HEK293 (cell line): ENCODE measurements at regions not wholly inside any gene's neighbourhood (a gene's known extent, or its start where the extent isn't known, plus 50 kb on each side); places are given as distances from the start of the nearest gene placed in this dataset.

ENCODE experiments used
- CTCF ChIA-PET: fragments of 350-600 bp; formaldehyde crosslinking; extraction: SDS; loops from one replicate; lab custom pipeline; 2021; ENCODE audit warnings: antibody characterized with exemption; lab: Yijun Ruan, JAX
- POLR2A ChIA-PET: fragments of 300-600 bp; formaldehyde crosslinking; extraction: SDS; loops from one replicate; lab custom pipeline; 2020; ENCODE audit warnings: antibody characterized with exemption, inconsistent platforms; lab: Yijun Ruan, JAX
- H3K27ac ChIP-seq: fragments of 200-500 bp; sonication (Bioruptor generic); 2 replicates; pipeline ENCODE4 v1.5.1; 2014; ENCODE audit warnings: low read depth, low read length, control low read depth, inconsistent platforms; ENCODE audit errors: extremely low read depth
- H3K36me3 ChIP-seq, 2 experiments: fragments of 200-500 bp in 1 of 2; sonication (Bioruptor generic) in 1 of 2; 1 replicate in 1 of 2; 2 replicates in 1 of 2; pipeline ENCODE4 v1.5.1; 2014 to 2017; ENCODE audit warnings: inconsistent platforms in 2 of 2, low read length in 2 of 2; ENCODE audit not compliant: control insufficient read depth in 2 of 2, insufficient read depth in 1 of 2
- H3K4me1 ChIP-seq: fragments of 200-500 bp; sonication (Bioruptor generic); 2 replicates; pipeline ENCODE4 v1.5.1; 2014; ENCODE audit warnings: mild to moderate bottlenecking, low read length, inconsistent platforms; ENCODE audit not compliant: control insufficient read depth, insufficient read depth
- H3K4me3 ChIP-seq: 2 replicates; pipeline ENCODE4 v1.5.1; 2011; ENCODE audit warnings: low read depth, mild to moderate bottlenecking, control low read depth, low read length, moderate library complexity
- H3K9me3 ChIP-seq: fragments of 200-500 bp; sonication (Bioruptor generic); 2 replicates; pipeline ENCODE4 v1.5.1; 2014; ENCODE audit warnings: low read depth, low read length, inconsistent platforms; ENCODE audit not compliant: control insufficient read depth, insufficient read depth
- AEBP2 ChIP-seq: fragments of 450-650 bp; formaldehyde crosslinking; IDR thresholded peaks from 2 replicates; pipeline ENCODE4 v1.5.1; 2016; ENCODE audit warnings: missing biosample characterization, missing genetic modification characterization, borderline replicate concordance
- BCL11B ChIP-seq: fragments of 450-650 bp; formaldehyde crosslinking; IDR thresholded peaks from 2 replicates; pipeline ENCODE4 v1.5.1; 2016; ENCODE audit warnings: low read depth, missing biosample characterization, missing genetic modification characterization
- HIC1 ChIP-seq: fragments of 450-650 bp; formaldehyde crosslinking; IDR thresholded peaks from 2 replicates; pipeline ENCODE4 v1.5.1; 2016; ENCODE audit warnings: missing biosample characterization, missing genetic modification characterization
- TCF7L2 ChIP-seq: IDR thresholded peaks from 2 replicates; pipeline ENCODE4 v1.6.1; 2011; ENCODE audit warnings: low read depth, mild to moderate bottlenecking, inconsistent platforms, low read length, moderate library complexity, borderline replicate concordance
- ZBTB8A ChIP-seq: fragments of 450-650 bp; formaldehyde crosslinking; IDR thresholded peaks from 2 replicates; pipeline ENCODE4 v1.5.1; 2016; ENCODE audit warnings: missing biosample characterization, missing genetic modification characterization
- ZFP69B ChIP-seq: fragments of 450-650 bp; formaldehyde crosslinking; IDR thresholded peaks from 2 replicates; pipeline ENCODE4 v1.5.1; 2016; ENCODE audit warnings: missing biosample characterization, missing genetic modification characterization
- ZNF138 ChIP-seq: fragments of 450-650 bp; formaldehyde crosslinking; IDR thresholded peaks from 2 replicates; pipeline ENCODE4 v1.5.1; 2016; ENCODE audit warnings: missing biosample characterization, missing genetic modification characterization, borderline replicate concordance
- ZNF140 ChIP-seq: fragments of 450-650 bp; formaldehyde crosslinking; IDR thresholded peaks from 2 replicates; pipeline ENCODE4 v1.5.1; 2016; ENCODE audit warnings: missing biosample characterization, missing genetic modification characterization
- ZNF184 ChIP-seq: fragments of 450-650 bp; IDR thresholded peaks from 2 replicates; pipeline ENCODE4 v1.5.1; 2018; ENCODE audit warnings: missing biosample characterization, mild to moderate bottlenecking, missing genetic modification characterization
- ZNF211 ChIP-seq: fragments of 450-650 bp; formaldehyde crosslinking; IDR thresholded peaks from 2 replicates; pipeline ENCODE4 v1.5.1; 2016; ENCODE audit warnings: low read depth, missing biosample characterization, missing genetic modification characterization
- ZNF24 ChIP-seq: fragments of 450-650 bp; formaldehyde crosslinking; IDR thresholded peaks from 2 replicates; pipeline ENCODE4 v1.5.1; 2016; ENCODE audit warnings: missing biosample characterization, missing genetic modification characterization
- ZNF292 ChIP-seq: fragments of 450-650 bp; formaldehyde crosslinking; IDR thresholded peaks from 2 replicates; pipeline ENCODE4 v1.5.1; 2016; ENCODE audit warnings: low read depth, missing biosample characterization, missing genetic modification characterization, borderline replicate concordance
- ZNF548 ChIP-seq: fragments of 450-650 bp; formaldehyde crosslinking; IDR thresholded peaks from 2 replicates; pipeline ENCODE4 v1.5.1; 2016; ENCODE audit warnings: missing biosample characterization, missing genetic modification characterization
- ZNF560 ChIP-seq: fragments of 450-650 bp; formaldehyde crosslinking; IDR thresholded peaks from 2 replicates; pipeline ENCODE4 v1.5.1; 2017; ENCODE audit warnings: missing biosample characterization, missing genetic modification characterization, borderline replicate concordance
- ZNF596 ChIP-seq: fragments of 450-650 bp; IDR thresholded peaks from 2 replicates; pipeline ENCODE4 v1.5.0; 2018; ENCODE audit warnings: missing biosample characterization, mild to moderate bottlenecking, missing genetic modification characterization, moderate library complexity
- ZNF624 ChIP-seq: fragments of 450-650 bp; formaldehyde crosslinking; IDR thresholded peaks from 2 replicates; pipeline ENCODE4 v1.5.1; 2017; ENCODE audit warnings: missing biosample characterization, missing genetic modification characterization
- ZNF658 ChIP-seq: fragments of 450-650 bp; formaldehyde crosslinking; IDR thresholded peaks from 2 replicates; pipeline ENCODE4; 2016; ENCODE audit warnings: missing biosample characterization, missing genetic modification characterization
- ZNF704 ChIP-seq: fragments of 450-650 bp; formaldehyde crosslinking; IDR thresholded peaks from 2 replicates; pipeline ENCODE4 v1.5.1; 2016; ENCODE audit warnings: missing biosample characterization, missing genetic modification characterization
- ZSCAN5A ChIP-seq: fragments of 450-650 bp; formaldehyde crosslinking; IDR thresholded peaks from 2 replicates; pipeline ENCODE4 v1.5.1; 2016; ENCODE audit warnings: missing biosample characterization, missing genetic modification characterization

- Histone ChIP-seq H3K4me1 (no peaks in the 10 kb centered on the region), H3K9me3 (no peaks in the 10 kb centered on the region), H3K4me3 (no peak overlapping the region), H3K27ac (no peak overlapping the region), H3K36me3 (no peaks in the 10 kb centered on the region)
- TF ChIP-seq ZNF184 (no peak), ZNF704 (tag by site-specific recombination) (no peak), HIC1 (no peak), TCF7L2 (no peak), ZSCAN5A (tag by site-specific recombination) (no peak), ZNF624 (tag by site-specific recombination) (no peak), ZNF24 (no peak)
- POLR2A ChIA-PET: no interaction called here
- CTCF ChIA-PET: interaction anchor here (0.7 kb wide), 1 partner anchor 295 kb away, joined by 3 read pairs; no protein-coding TSS in a partner anchor
These were observed 63.4 kb upstream of the CADPS start for GRCh38 chr3:62938583-62938982.

GRCh38 chr3:62939707-62940106 lies 64.5 kb upstream of the CADPS start:
- H3K27ac ChIP-seq: no peak overlapping the region
- no peaks in the 10 kb centered on the region for H3K4me1 ChIP-seq
- no peaks in the 10 kb centered on the region for H3K9me3 ChIP-seq
- TF ChIP-seq AEBP2 (tag by site-specific recombination): no peak
- no peak for TF ChIP-seq ZNF138
- TF ChIP-seq ZNF292 (tag by site-specific recombination): no peak
- no peak for TF ChIP-seq ZNF658 (tag by site-specific recombination)
- TF ChIP-seq ZNF596 (tag by site-specific recombination): no peak
- no peak for TF ChIP-seq ZBTB8A (tag by site-specific recombination)
- TF ChIP-seq ZFP69B (tag by site-specific recombination): no peak
- no peak for TF ChIP-seq ZNF560
- TF ChIP-seq ZNF548 (tag by site-specific recombination): no peak
- TF ChIP-seq ZNF211: no peak
- no peak for TF ChIP-seq BCL11B
- no peak for TF ChIP-seq ZNF140 (tag by site-specific recombination)
- H3K4me3 ChIP-seq: no peak overlapping the region
- no peaks in the 10 kb centered on the region for H3K36me3 ChIP-seq
- ChIA-PET CTCF (interaction anchor here (0.6 kb wide), 1 partner anchor 61 kb away, joined by 4 read pairs; no protein-coding TSS in a partner anchor), POLR2A (no interaction called here)
